C4-2B (cell line): ENCODE measurements at regions not wholly inside any gene's neighbourhood (a gene's known extent, or its start where the extent isn't known, plus 50 kb on each side); places are given as distances from the start of the nearest gene placed in this dataset.

Source experiments
- H3K27ac ChIP-seq: fragments of 450-650 bp; 2 replicates; pipeline ENCODE4 v1.5.1; 2017
- ZFX ChIP-seq: fragments of 450-650 bp; IDR thresholded peaks from 2 replicates; pipeline ENCODE4 v1.6.1; 2017
- TF ChIP-seq, protein P1 (sequence below): fragments of 450-650 bp; conservative IDR thresholded peaks from 2 replicates; pipeline ENCODE4 v1.5.1; 2017; ENCODE audit warnings: mild to moderate bottlenecking

GRCh38 chr9:115261656-115262081 is 143.7 kb upstream of the TNC start:
- H3K27ac ChIP-seq = no peak overlapping the region
- no peak for TF ChIP-seq ZFX

DNA sequence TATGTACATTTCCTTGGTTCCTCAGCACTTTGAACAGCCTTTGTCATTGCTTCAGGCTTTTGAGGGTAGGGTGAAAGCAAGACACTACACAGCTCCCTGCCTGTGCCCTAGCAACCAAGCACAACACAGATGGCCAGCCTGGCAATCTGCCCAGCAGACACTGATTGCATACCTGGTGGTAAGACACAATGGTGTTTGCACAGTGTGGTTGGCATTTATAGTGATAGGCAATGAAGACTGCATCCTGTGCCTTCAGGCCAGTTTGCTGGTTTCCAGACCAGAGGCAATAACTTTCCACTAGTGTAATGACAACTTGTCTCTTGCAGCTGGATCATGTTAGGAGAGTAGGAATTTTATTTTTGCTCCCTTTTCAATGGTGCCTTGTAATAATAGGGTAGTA is 144.5 kb upstream of the TNC start:
- TF ChIP-seq, protein P1, sequence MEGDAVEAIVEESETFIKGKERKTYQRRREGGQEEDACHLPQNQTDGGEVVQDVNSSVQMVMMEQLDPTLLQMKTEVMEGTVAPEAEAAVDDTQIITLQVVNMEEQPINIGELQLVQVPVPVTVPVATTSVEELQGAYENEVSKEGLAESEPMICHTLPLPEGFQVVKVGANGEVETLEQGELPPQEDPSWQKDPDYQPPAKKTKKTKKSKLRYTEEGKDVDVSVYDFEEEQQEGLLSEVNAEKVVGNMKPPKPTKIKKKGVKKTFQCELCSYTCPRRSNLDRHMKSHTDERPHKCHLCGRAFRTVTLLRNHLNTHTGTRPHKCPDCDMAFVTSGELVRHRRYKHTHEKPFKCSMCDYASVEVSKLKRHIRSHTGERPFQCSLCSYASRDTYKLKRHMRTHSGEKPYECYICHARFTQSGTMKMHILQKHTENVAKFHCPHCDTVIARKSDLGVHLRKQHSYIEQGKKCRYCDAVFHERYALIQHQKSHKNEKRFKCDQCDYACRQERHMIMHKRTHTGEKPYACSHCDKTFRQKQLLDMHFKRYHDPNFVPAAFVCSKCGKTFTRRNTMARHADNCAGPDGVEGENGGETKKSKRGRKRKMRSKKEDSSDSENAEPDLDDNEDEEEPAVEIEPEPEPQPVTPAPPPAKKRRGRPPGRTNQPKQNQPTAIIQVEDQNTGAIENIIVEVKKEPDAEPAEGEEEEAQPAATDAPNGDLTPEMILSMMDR = no peak
- TF ChIP-seq ZFX = no peak
- H3K27ac ChIP-seq = no peak overlapping the region

DNA sequence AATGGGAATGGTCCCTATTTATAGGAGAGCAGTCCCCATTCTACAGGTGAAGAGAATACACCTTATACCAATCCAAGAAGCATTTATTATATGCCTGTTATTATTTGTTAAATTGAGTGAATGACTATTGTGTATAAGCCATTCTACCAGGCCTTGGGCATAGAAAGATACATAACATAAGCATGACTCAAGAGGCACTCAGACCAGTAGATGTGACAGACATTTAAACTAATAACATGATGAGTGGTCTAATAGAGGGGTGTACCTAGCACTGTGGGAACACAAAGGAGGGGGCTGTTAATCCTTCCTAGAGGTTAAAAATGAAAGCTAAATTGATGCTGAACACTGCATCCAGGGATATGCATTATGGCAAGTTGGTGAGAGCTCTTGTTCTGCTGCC is 145.0 kb upstream of the TNC start:
- H3K27ac ChIP-seq = no peak overlapping the region
- TF ChIP-seq, protein P1 = no peak
- no peak for TF ChIP-seq ZFX

DNA sequence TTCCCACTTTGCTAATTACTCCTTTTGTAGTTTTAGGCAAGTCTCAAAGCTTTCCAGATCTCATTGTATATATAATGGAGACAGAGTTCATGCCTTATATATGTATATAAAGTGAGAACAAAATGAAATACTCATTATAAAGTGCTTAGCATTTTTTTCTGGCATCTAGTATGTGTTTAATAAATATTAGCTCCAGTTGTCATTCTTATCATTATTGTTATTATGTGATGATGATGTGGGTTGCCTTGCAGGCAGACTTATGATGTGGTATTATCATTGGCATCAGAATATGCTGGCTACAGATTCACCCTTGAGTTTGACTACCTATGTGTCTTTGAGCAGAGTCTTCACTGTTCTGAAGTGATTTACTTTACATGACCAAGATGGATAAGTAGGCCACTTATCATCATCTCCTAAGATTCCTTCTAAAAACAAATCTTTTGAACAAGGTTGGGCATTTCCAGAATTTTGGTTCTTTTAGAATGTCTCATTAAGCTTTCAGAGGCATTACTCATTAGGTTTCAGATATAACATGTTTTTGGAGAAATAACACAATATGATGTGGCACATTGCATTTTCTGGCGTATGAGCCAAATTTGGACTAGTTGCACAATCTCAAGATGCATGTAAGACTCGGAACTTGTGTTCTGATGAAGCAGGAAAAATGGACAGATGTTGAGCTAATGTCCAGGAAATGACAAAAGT is 145.6 kb upstream of the TNC start:
- TF ChIP-seq ZFX = no peak
- TF ChIP-seq, protein P1 = no peak
- H3K27ac ChIP-seq = no peak overlapping the region

DNA sequence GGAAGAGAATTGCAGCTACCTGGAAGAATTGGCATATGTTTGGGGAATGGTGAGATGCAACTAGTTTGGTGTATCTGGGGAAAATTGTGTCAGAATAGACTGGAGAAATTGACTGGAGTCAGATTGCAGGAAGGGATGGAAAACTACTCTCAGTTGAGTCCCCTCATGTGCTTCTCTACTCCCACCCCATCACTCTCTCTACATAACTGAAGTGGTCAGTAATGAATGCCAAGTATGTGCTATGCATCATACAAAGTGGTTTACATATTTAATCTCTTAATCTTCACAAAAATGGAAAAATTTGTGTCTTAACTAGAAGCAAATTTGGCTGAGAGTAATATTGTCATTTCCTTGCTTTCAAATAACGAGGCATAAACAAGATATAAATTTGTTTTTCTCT is 146.4 kb upstream of the TNC start:
- TF ChIP-seq, protein P1 = no peak
- no peak for TF ChIP-seq ZFX
- H3K27ac ChIP-seq = no peak overlapping the region

DNA sequence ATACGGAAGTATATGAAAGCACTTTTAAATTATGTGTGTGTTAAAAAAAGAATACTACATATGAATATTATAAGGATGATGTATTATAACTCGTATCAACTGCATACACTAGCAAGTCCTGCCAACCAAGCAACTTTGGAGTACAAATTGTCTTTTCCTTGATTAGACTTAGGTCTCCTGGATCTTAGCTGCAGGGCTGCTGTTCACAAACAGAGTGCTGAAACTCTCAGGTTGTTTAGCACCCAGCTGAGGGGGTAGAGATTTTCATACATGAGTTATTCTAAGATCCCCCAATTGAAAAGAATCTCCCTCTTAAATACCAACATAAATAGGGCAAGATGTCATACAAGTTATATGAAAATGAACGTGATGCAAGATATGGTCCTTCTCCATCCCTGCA is 149.8 kb upstream of the TNC start:
- H3K27ac ChIP-seq = no peak overlapping the region
- TF ChIP-seq, protein P1 = no peak

DNA sequence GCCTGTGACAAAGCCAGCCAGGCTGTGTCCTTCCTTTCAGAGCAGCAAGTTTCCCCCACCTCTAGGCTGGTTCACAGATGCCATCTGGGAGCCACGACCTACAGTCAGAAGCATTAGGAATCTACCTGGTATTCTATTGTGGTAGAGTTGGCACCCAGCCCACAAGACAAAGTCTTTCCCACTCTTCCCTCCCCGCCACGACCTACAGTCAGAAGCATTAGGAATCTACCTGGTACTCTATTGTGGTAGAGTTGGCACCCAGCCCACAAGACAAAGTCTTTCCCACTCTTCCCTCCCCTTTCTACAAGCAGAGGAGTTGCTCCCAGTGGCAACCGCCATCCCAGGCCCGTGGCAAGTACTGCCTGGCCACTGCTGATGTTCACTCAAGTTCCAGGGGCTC is 157.8 kb upstream of the TNC start:
- no peak overlapping the region for H3K27ac ChIP-seq
- TF ChIP-seq, protein P1 = no peak
- no peak for TF ChIP-seq ZFX

DNA sequence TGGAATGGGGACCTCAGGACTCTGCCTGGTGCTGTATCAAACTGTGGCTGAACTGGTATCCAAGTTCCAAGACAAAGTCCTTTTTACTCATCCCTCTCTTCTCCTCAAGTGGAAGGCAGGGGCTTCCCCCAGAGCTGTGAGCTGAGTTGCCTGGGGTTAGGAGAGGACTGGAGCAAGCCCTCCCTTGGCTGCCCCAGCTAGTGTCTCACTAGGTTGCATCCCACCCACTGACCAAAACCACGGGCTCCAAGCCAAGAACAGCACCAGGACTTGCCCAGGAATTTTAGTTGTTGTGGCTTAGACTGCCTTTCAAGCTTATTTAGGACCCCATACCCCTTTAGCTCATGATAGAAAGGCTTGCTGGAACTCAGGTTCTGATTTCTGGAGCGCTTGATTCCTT is 158.7 kb upstream of the TNC start:
- no peak overlapping the region for H3K27ac ChIP-seq
- TF ChIP-seq, protein P1 = no peak
- TF ChIP-seq ZFX = no peak
